ENCODE measurements at regions not wholly inside any gene's neighbourhood (a gene's known extent, or its start where the extent isn't known, plus 50 kb on each side); places are given as distances from the start of the nearest gene placed in this dataset.

- intact Hi-C loops (cut with DNase I): no loop called here
- Histone ChIP-seq H3K4me1 (peaks cover 0 to 16% of the 10 kb centered on the region in 2 donors), H3K4me3 (no peak overlapping the region), H3K27me3 (no peaks in the 10 kb centered on the region), H3K27ac (peak overlapping the region in 1 of 2 donors; percentile 63), H3K36me3 (no peaks in the 10 kb centered on the region), H3K9me3 (no peaks in the 10 kb centered on the region)
- no peak for TF ChIP-seq CTCF (IDR thresholded peaks at IDR 0.05)
- DNase-seq (no peak), ATAC-seq (no peak)
Observed at GRCh38 chr7:17153536-17153935, 144.9 kb upstream of the AHR start.

GRCh38 chr7:17155529-17155928 is 142.9 kb upstream of the AHR start:
- H3K27me3 ChIP-seq: no peaks in the 10 kb centered on the region
- DNase-seq: no peak
- intact Hi-C loops (cut with DNase I): no loop called here
- no peak overlapping the region for H3K27ac ChIP-seq
- no peak overlapping the region for H3K4me3 ChIP-seq
- peaks cover 0 to 16% of the 10 kb centered on the region in 2 donors for H3K4me1 ChIP-seq
- no peaks in the 10 kb centered on the region for H3K36me3 ChIP-seq
- TF ChIP-seq CTCF (IDR thresholded peaks at IDR 0.05): no peak
- no peaks in the 10 kb centered on the region for H3K9me3 ChIP-seq
- no peak for ATAC-seq

- TF ChIP-seq CTCF (IDR thresholded peaks at IDR 0.05): no peak
- H3K36me3 ChIP-seq: no peaks in the 10 kb centered on the region
- intact Hi-C loops (cut with DNase I): no loop called here
- H3K4me1 ChIP-seq: peaks cover 0 to 3% of the 10 kb centered on the region in 2 donors
- no peaks in the 10 kb centered on the region for H3K27me3 ChIP-seq
- DNase-seq (no peak), ATAC-seq (no peak)
- no peak overlapping the region for H3K27ac ChIP-seq
- no peaks in the 10 kb centered on the region for H3K9me3 ChIP-seq
- H3K4me3 ChIP-seq: no peak overlapping the region
Observed at GRCh38 chr7:17158261-17158660, 140.2 kb upstream of the AHR start.

- ATAC-seq (no peak), DNase-seq (no peak)
- Histone ChIP-seq H3K9me3 (no peaks in the 10 kb centered on the region), H3K27ac (no peak overlapping the region), H3K36me3 (no peaks in the 10 kb centered on the region), H3K4me3 (no peak overlapping the region), H3K27me3 (no peaks in the 10 kb centered on the region), H3K4me1 (no peaks in the 10 kb centered on the region)
- intact Hi-C loops (cut with DNase I): no loop called here
- TF ChIP-seq CTCF (IDR thresholded peaks at IDR 0.05): no peak
Observed at GRCh38 chr7:17159500-17160037, 138.9 kb upstream of the AHR start.

- DNase-seq (no peak), ATAC-seq (peak; percentile 82)
- Histone ChIP-seq H3K27ac (no peak overlapping the region), H3K9me3 (no peaks in the 10 kb centered on the region), H3K27me3 (no peaks in the 10 kb centered on the region), H3K4me3 (no peak overlapping the region), H3K4me1 (no peaks in the 10 kb centered on the region), H3K36me3 (no peaks in the 10 kb centered on the region)
- intact Hi-C loops (cut with DNase I): no loop called here
- TF ChIP-seq CTCF (IDR thresholded peaks at IDR 0.05): no peak
Observed at GRCh38 chr7:17166824-17167379, 131.6 kb upstream of the AHR start.
